ENCODE measurements at regions not wholly inside any gene's neighbourhood (a gene's known extent, or its start where the extent isn't known, plus 50 kb on each side); places are given as distances from the start of the nearest gene placed in this dataset.
A peak's percentile ranks its signal among the peaks of the same experiment; 100 is the strongest.

DNA sequence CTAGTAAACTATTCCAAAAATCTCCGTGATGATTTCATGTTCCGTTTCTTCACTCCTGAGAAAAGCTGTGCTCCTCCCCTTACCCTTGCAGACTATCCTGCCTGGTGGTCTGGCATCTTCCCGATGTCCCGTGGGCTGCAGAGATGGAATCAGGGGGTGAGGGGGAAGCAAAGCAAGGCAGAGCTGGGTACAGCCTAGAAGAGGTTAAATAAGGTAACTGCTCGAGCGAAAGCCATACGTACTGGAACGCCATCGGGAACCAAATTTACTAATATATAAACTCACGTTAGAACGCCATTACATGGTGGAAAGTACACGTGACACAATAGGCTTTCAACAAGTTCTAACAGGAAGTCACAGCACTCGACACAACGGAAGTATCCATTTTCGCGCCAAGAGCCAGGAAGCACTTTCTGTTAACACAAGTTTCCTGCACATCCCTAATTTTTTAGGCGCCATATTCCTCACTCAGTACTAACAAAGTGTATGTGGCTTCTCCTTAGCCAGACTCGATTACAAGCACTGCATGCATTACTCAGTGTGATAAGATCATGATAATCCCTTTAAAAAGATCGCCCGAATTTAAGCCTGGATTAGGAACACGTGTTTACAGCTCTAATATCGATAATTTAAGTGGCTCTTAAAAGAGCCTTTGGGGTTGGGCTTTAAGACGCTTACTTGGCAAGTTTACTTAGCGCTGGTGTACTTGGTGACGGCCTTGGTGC, 101.6 kb upstream of the PRSS16 start:
- TF ChIP-seq POLR2A (IDR thresholded peaks at IDR 0.05) = peak; percentile 26 to 67 (median 47)
- TF ChIP-seq, protein P1, sequence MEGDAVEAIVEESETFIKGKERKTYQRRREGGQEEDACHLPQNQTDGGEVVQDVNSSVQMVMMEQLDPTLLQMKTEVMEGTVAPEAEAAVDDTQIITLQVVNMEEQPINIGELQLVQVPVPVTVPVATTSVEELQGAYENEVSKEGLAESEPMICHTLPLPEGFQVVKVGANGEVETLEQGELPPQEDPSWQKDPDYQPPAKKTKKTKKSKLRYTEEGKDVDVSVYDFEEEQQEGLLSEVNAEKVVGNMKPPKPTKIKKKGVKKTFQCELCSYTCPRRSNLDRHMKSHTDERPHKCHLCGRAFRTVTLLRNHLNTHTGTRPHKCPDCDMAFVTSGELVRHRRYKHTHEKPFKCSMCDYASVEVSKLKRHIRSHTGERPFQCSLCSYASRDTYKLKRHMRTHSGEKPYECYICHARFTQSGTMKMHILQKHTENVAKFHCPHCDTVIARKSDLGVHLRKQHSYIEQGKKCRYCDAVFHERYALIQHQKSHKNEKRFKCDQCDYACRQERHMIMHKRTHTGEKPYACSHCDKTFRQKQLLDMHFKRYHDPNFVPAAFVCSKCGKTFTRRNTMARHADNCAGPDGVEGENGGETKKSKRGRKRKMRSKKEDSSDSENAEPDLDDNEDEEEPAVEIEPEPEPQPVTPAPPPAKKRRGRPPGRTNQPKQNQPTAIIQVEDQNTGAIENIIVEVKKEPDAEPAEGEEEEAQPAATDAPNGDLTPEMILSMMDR (IDR thresholded peaks at IDR 0.05) = peak in 2 of 6 experiments; percentile 1 to 6

All from esophagus squamous epithelium (tissue), 4 donors.